ENCODE measurements at regions not wholly inside any gene's neighbourhood (a gene's known extent, or its start where the extent isn't known, plus 50 kb on each side); places are given as distances from the start of the nearest gene placed in this dataset.

GRCh38 chr4:62482355-62482754, 1282.2 kb downstream of the ADGRL3 start:
- Mint-ChIP-seq H3K4me1 (ENCODE audit: low read depth, unreplicated experiment) (no peaks in the 10 kb centered on the region), H3K27me3 (ENCODE audit: unreplicated experiment) (no peaks in the 10 kb centered on the region), H3K27ac (ENCODE audit: unreplicated experiment) (no peak overlapping the region), H3K4me3 (ENCODE audit: low read depth, unreplicated experiment) (no peak overlapping the region), H3K9me3 (ENCODE audit: low read depth, unreplicated experiment) (peaks cover 11% of the 10 kb centered on the region), H3K36me3 (ENCODE audit: insufficient read depth, unreplicated experiment) (no peaks in the 10 kb centered on the region)
- no peak for DNase-seq
- TF ChIP-seq, protein P1, sequence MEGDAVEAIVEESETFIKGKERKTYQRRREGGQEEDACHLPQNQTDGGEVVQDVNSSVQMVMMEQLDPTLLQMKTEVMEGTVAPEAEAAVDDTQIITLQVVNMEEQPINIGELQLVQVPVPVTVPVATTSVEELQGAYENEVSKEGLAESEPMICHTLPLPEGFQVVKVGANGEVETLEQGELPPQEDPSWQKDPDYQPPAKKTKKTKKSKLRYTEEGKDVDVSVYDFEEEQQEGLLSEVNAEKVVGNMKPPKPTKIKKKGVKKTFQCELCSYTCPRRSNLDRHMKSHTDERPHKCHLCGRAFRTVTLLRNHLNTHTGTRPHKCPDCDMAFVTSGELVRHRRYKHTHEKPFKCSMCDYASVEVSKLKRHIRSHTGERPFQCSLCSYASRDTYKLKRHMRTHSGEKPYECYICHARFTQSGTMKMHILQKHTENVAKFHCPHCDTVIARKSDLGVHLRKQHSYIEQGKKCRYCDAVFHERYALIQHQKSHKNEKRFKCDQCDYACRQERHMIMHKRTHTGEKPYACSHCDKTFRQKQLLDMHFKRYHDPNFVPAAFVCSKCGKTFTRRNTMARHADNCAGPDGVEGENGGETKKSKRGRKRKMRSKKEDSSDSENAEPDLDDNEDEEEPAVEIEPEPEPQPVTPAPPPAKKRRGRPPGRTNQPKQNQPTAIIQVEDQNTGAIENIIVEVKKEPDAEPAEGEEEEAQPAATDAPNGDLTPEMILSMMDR (IDR thresholded peaks at IDR 0.05; ENCODE audit: unreplicated experiment) = no peak
- intact Hi-C loops (cut with micrococcal nuclease; ENCODE audit: unreplicated experiment) = no loop called here
- CTCF ChIA-PET = no interaction called here
- BruUV-seq (replicated peaks) = no TSS peak

GRCh38 chr4:62475596-62475995, 1275.5 kb downstream of the ADGRL3 start:
- no TSS peak for BruUV-seq (replicated peaks)
- intact Hi-C loops (cut with micrococcal nuclease; ENCODE audit: unreplicated experiment) = no loop called here
- Mint-ChIP-seq H3K9me3 (ENCODE audit: low read depth, unreplicated experiment) (peaks cover 3% of the 10 kb centered on the region), H3K27me3 (ENCODE audit: unreplicated experiment) (no peaks in the 10 kb centered on the region), H3K4me3 (ENCODE audit: low read depth, unreplicated experiment) (no peak overlapping the region), H3K27ac (ENCODE audit: unreplicated experiment) (no peak overlapping the region), H3K4me1 (ENCODE audit: low read depth, unreplicated experiment) (no peaks in the 10 kb centered on the region), H3K36me3 (ENCODE audit: insufficient read depth, unreplicated experiment) (peaks cover 5% of the 10 kb centered on the region)
- no peak for DNase-seq
- CTCF ChIA-PET = no interaction called here
- TF ChIP-seq, protein P1 (IDR thresholded peaks at IDR 0.05; ENCODE audit: unreplicated experiment) = no peak

GRCh38 chr4:62474802-62475201, 1274.7 kb downstream of the ADGRL3 start:
- TF ChIP-seq, protein P1 (IDR thresholded peaks at IDR 0.05; ENCODE audit: unreplicated experiment) = no peak
- no peak overlapping the region for H3K4me3 Mint-ChIP-seq (ENCODE audit: low read depth, unreplicated experiment)
- H3K27me3 Mint-ChIP-seq (ENCODE audit: unreplicated experiment) = no peaks in the 10 kb centered on the region
- CTCF ChIA-PET = no interaction called here
- no peaks in the 10 kb centered on the region for H3K9me3 Mint-ChIP-seq (ENCODE audit: low read depth, unreplicated experiment)
- no peak for DNase-seq
- no peaks in the 10 kb centered on the region for H3K4me1 Mint-ChIP-seq (ENCODE audit: low read depth, unreplicated experiment)
- intact Hi-C loops (cut with micrococcal nuclease; ENCODE audit: unreplicated experiment) = no loop called here
- no peak overlapping the region for H3K27ac Mint-ChIP-seq (ENCODE audit: unreplicated experiment)
- peaks cover 5% of the 10 kb centered on the region for H3K36me3 Mint-ChIP-seq (ENCODE audit: insufficient read depth, unreplicated experiment)
- no TSS peak for BruUV-seq (replicated peaks)

DNA sequence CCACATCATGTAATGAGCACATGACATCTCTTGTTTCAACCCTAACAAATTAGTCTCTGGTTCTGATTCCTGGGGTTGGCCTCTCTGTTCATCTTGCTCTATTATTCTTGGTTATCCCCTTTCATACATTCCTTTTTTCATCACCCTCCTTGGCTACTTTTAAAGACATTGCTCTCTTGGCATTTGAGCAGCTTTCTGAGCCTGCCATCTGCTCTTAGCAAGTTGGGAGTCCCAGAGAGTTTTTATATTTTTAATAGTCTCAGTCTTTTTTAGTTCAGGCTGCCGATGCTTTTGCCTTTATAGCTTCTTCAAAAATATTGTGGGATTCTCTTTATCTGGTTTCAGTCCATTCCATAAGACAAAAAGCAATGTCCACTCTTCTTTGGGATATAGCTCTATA, 1270.9 kb downstream of the ADGRL3 start:
- H3K36me3 Mint-ChIP-seq (ENCODE audit: insufficient read depth, unreplicated experiment) = peaks cover 5% of the 10 kb centered on the region
- BruUV-seq (replicated peaks) = no TSS peak
- H3K27me3 Mint-ChIP-seq (ENCODE audit: unreplicated experiment) = no peaks in the 10 kb centered on the region
- CTCF ChIA-PET = no interaction called here
- H3K4me1 Mint-ChIP-seq (ENCODE audit: low read depth, unreplicated experiment) = no peaks in the 10 kb centered on the region
- TF ChIP-seq, protein P1 (IDR thresholded peaks at IDR 0.05; ENCODE audit: unreplicated experiment) = no peak
- no peak overlapping the region for H3K27ac Mint-ChIP-seq (ENCODE audit: unreplicated experiment)
- intact Hi-C loops (cut with micrococcal nuclease; ENCODE audit: unreplicated experiment) = no loop called here
- peaks cover under 1% of the 10 kb centered on the region for H3K9me3 Mint-ChIP-seq (ENCODE audit: low read depth, unreplicated experiment)
- H3K4me3 Mint-ChIP-seq (ENCODE audit: low read depth, unreplicated experiment) = no peak overlapping the region
- DNase-seq = no peak
